ENCODE measurements at regions not wholly inside any gene's neighbourhood (a gene's known extent, or its start where the extent isn't known, plus 50 kb on each side); places are given as distances from the start of the nearest gene placed in this dataset.

DNA sequence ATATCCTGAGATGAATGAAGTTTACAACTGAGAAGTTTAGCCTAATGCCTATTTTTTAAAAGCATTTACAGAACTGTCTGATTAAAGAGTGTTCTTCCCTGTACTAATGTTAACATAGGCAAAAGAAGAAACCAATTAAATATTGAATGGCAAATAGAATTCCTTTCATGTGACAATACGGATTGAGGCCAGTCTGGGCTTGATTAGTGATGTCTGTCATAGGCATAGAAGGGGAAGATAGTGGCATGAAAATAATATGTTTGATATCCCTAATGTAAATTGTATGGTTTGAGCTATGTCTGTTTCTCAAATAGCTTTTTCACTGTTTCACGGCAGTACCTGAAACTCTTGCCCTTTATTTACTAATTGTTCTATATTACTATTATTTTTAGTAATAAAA is 443.1 kb upstream of the CLINT1 start:
- Histone ChIP-seq H3K27me3 (no peaks in the 10 kb centered on the region), H3K27ac (no peak overlapping the region), H3K9me3 (no peaks in the 10 kb centered on the region), H3K36me3 (no peaks in the 10 kb centered on the region), H3K4me3 (no peak overlapping the region), H3K4me1 (no peaks in the 10 kb centered on the region)
- no peak for DNase-seq (ENCODE audit: low spot score in 2 of 2)
- WGBS = 74% methylated on average over 2 of the region's 2 CpGs
- TF ChIP-seq POLR2A (IDR thresholded peaks at IDR 0.05) (no peak), POLR2AphosphoS5 (IDR thresholded peaks at IDR 0.05) (no peak), EP300 (IDR thresholded peaks at IDR 0.05) (no peak)
- TF ChIP-seq, protein P1, sequence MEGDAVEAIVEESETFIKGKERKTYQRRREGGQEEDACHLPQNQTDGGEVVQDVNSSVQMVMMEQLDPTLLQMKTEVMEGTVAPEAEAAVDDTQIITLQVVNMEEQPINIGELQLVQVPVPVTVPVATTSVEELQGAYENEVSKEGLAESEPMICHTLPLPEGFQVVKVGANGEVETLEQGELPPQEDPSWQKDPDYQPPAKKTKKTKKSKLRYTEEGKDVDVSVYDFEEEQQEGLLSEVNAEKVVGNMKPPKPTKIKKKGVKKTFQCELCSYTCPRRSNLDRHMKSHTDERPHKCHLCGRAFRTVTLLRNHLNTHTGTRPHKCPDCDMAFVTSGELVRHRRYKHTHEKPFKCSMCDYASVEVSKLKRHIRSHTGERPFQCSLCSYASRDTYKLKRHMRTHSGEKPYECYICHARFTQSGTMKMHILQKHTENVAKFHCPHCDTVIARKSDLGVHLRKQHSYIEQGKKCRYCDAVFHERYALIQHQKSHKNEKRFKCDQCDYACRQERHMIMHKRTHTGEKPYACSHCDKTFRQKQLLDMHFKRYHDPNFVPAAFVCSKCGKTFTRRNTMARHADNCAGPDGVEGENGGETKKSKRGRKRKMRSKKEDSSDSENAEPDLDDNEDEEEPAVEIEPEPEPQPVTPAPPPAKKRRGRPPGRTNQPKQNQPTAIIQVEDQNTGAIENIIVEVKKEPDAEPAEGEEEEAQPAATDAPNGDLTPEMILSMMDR (IDR thresholded peaks at IDR 0.05) = no peak

DNA sequence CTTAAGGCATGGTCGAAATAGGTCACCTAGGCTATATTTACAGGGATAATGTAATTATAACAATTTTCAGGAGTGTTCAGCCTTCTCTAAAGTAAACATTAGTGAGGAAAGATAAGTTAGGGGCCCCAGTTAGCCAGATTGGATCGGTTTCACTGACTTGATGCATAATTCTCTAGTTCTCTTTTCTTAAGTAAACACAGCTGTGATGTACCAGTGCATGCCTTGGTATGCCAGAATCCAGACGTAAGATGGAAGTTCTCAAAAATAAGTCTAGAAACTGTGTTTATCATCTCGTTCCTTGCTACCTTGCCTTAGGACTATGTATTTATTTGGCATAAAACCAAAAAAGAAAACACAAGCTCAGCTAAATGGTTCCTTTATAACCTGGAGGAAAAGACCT is 442.2 kb upstream of the CLINT1 start:
- DNase-seq (ENCODE audit: low spot score in 2 of 2) = no peak
- H3K27me3 ChIP-seq = no peaks in the 10 kb centered on the region
- no peaks in the 10 kb centered on the region for H3K9me3 ChIP-seq
- H3K4me3 ChIP-seq = no peak overlapping the region
- H3K36me3 ChIP-seq = no peaks in the 10 kb centered on the region
- WGBS = 39% methylated on average over 4 of the region's 4 CpGs
- no peak overlapping the region for H3K27ac ChIP-seq
- TF ChIP-seq POLR2AphosphoS5 (IDR thresholded peaks at IDR 0.05) = no peak
- TF ChIP-seq EP300 (IDR thresholded peaks at IDR 0.05) = no peak
- TF ChIP-seq, protein P1 (IDR thresholded peaks at IDR 0.05) = no peak
- TF ChIP-seq POLR2A (IDR thresholded peaks at IDR 0.05) = no peak
- no peaks in the 10 kb centered on the region for H3K4me1 ChIP-seq

DNA sequence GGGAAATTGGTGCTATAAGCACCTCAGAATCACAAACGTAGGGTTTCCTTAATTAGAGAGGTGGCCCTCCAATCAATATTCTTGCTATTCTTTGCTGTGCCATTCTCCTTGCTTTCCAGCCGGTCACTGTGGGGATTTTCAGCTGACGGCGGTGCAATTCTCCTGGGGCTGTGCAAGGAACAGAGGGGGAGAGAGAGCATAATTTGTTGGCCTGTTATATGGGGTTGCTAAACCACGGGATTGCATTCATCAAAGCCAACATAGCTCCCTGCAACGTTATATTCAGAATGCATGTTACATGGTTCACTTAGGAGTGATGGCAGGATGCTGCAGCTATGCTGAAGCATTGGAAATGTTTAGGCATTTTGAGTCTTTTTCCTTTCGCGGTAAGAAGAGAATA is 441.3 kb upstream of the CLINT1 start:
- H3K36me3 ChIP-seq = no peaks in the 10 kb centered on the region
- 78% methylated on average over 8 of the region's 8 CpGs for WGBS
- no peaks in the 10 kb centered on the region for H3K9me3 ChIP-seq
- H3K4me1 ChIP-seq = no peaks in the 10 kb centered on the region
- H3K4me3 ChIP-seq = no peak overlapping the region
- no peaks in the 10 kb centered on the region for H3K27me3 ChIP-seq
- DNase-seq (ENCODE audit: low spot score in 2 of 2) = no peak
- no peak overlapping the region for H3K27ac ChIP-seq
- TF ChIP-seq, protein P1 (IDR thresholded peaks at IDR 0.05) = no peak
- TF ChIP-seq EP300 (IDR thresholded peaks at IDR 0.05) = no peak

DNA sequence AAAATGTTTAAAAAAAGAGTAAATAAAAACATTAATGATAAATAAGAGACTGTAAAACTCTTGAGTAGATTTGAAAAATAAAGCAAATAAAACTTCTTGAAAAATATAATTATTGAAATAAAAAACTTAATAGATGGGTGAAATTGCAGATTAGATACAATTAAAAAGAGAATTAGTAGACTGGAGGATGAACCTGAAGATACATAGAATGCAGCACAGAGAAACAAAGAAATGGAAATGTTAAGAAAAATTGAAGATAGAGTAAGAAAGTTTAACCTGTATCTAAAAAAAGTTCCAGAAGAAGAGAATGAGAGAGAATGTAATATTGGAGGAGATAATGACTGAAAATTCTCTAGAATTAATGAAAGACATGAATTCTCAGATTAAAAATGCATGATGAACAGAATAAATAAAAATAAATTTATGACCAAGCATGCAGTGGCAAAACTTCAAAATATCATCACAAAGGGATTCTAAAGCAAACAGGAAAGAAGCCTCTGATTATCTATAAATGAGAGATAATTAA is 438.1 kb upstream of the CLINT1 start:
- no peaks in the 10 kb centered on the region for H3K4me1 ChIP-seq
- H3K27ac ChIP-seq = no peak overlapping the region
- H3K4me3 ChIP-seq = no peak overlapping the region
- no peaks in the 10 kb centered on the region for H3K9me3 ChIP-seq
- H3K27me3 ChIP-seq = no peaks in the 10 kb centered on the region
- DNase-seq (ENCODE audit: low spot score in 2 of 2) = no peak
- no peak for TF ChIP-seq EP300 (IDR thresholded peaks at IDR 0.05)
- TF ChIP-seq, protein P1 (IDR thresholded peaks at IDR 0.05) = no peak
- H3K36me3 ChIP-seq = no peaks in the 10 kb centered on the region

DNA sequence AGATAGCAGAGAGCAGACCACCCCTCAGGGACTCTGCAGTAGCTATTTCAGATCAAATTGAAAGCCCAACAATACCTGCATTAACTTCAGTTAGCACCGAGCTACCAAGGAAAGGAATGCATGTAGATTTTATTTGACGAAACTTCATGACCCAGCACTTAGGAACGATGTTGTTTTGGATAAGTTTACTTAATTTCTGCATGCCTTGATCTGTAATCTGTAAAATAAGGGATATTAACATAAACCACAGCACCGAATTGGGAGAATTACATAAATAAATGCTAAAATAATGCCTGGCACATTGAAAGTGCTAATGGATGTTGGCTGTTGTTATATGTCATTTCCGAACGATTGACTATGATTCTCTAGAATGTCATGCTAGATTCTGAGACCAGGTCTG is 435.8 kb upstream of the CLINT1 start:
- WGBS = 79% methylated on average over 6 of the region's 6 CpGs
- H3K36me3 ChIP-seq = no peaks in the 10 kb centered on the region
- H3K4me1 ChIP-seq = no peaks in the 10 kb centered on the region
- no peak for DNase-seq (ENCODE audit: low spot score in 2 of 2)
- no peak for TF ChIP-seq POLR2AphosphoS5 (IDR thresholded peaks at IDR 0.05)
- no peak for TF ChIP-seq POLR2A (IDR thresholded peaks at IDR 0.05)
- no peak for TF ChIP-seq EP300 (IDR thresholded peaks at IDR 0.05)
- TF ChIP-seq, protein P1 (IDR thresholded peaks at IDR 0.05) = no peak
- no peak overlapping the region for H3K27ac ChIP-seq
- no peak overlapping the region for H3K4me3 ChIP-seq
- H3K9me3 ChIP-seq = no peaks in the 10 kb centered on the region
- no peaks in the 10 kb centered on the region for H3K27me3 ChIP-seq
